PFSK-1 (cell line): ENCODE measurements at regions not wholly inside any gene's neighbourhood (a gene's known extent, or its start where the extent isn't known, plus 50 kb on each side); places are given as distances from the start of the nearest gene placed in this dataset.

Experiments
- FOXP2 ChIP-seq: optimal IDR thresholded peaks from 2 replicates; pipeline ENCODE3; 2011; ENCODE audit warnings: borderline replicate concordance, control low read depth, inconsistent platforms; ENCODE audit not compliant: insufficient read depth; ENCODE audit errors: extremely low read length, extremely low read depth
- POLR2AphosphoS5 ChIP-seq: IDR thresholded peaks from 2 replicates; pipeline ENCODE4 v1.6.1; 2012; ENCODE audit warnings: low read depth, mild to moderate bottlenecking, control low read depth, low read length, moderate library complexity
- REST ChIP-seq, 2 experiments: IDR thresholded peaks; 2 replicates each; pipeline versions ENCODE4 v1.6.1 to v1.8.0; 2011 to 2012; ENCODE audit warnings: low read depth in 2 of 2, low read length in 2 of 2, control low read depth in 1 of 2, inconsistent platforms in 1 of 2, mild to moderate bottlenecking in 1 of 2, moderate library complexity in 1 of 2; ENCODE audit not compliant: insufficient read depth in 1 of 2
- SIN3A ChIP-seq: IDR thresholded peaks from 2 replicates; pipeline ENCODE4 v1.6.1; 2012; ENCODE audit warnings: mild to moderate bottlenecking, low read length, moderate library complexity, borderline replicate concordance; ENCODE audit not compliant: insufficient read depth
- TAF1 ChIP-seq: IDR thresholded peaks from 2 replicates; pipeline ENCODE4 v1.6.1; 2012; ENCODE audit warnings: low read length, control low read depth, borderline replicate concordance; ENCODE audit not compliant: insufficient read depth

- no peak for TF ChIP-seq POLR2AphosphoS5
- no peak for TF ChIP-seq TAF1
- no peak for TF ChIP-seq REST (IDR thresholded peaks at IDR 0.05; ENCODE audit: insufficient read depth in 1 of 2, low read depth in 2 of 2, low read length in 2 of 2)
- TF ChIP-seq FOXP2: no peak
- TF ChIP-seq SIN3A: no peak
These were observed 120.5 kb upstream of the DDHD1 start for GRCh38 chr14:53273671-53274072.
